ENCODE measurements at regions not wholly inside any gene's neighbourhood (a gene's known extent, or its start where the extent isn't known, plus 50 kb on each side); places are given as distances from the start of the nearest gene placed in this dataset.

GRCh38 chr7:10225275-10225674 is 748.4 kb upstream of the PHF14 start:
- no peak for TF ChIP-seq EZH2 (IDR thresholded peaks at IDR 0.05; ENCODE audit: insufficient read depth, low read length)
- TF ChIP-seq CTCF (IDR thresholded peaks at IDR 0.05; ENCODE audit: insufficient read depth, low read depth, low read length) = no peak

Measured in astrocyte (in vitro differentiated cells and primary cell).